H1 (cell line): ENCODE measurements at regions not wholly inside any gene's neighbourhood (a gene's known extent, or its start where the extent isn't known, plus 50 kb on each side); places are given as distances from the start of the nearest gene placed in this dataset.

Source experiments
- CTCF ChIA-PET: fragments of 300-600 bp; sonication (Branson Sonifier 250); formaldehyde crosslinking; loops from one replicate; lab custom pipeline; 2021; ENCODE audit not compliant: partially characterized antibody; lab: Charles Lee
- POLR2A ChIA-PET: fragments of 300-600 bp; sonication (Branson Sonifier 250); formaldehyde crosslinking; loops from one replicate; lab custom pipeline; 2021; ENCODE audit warnings: inconsistent platforms; ENCODE audit not compliant: partially characterized antibody; lab: Charles Lee
- DNase-seq, 2 experiments: peaks; one replicate each; pipeline versions ENCODE4 v3.0.0 to v3.0.0-alpha.2; 2010 to 2022; ENCODE audit warnings: low spot score in 2 of 2, low read depth in 1 of 2, mixed read lengths in 1 of 2
- FAIRE-seq: peaks from 2 replicates; lab custom pipeline; 2011; peaks lifted over from hg19 to GRCh38; lab: Jason Lieb, UNC
- H2AFZ ChIP-seq: 2 replicates; pipeline ENCODE4 v1.8.1; 2012; ENCODE audit warnings: low read length, inconsistent platforms
- H2AK5ac ChIP-seq: 2 replicates; pipeline ENCODE4 v1.6.1; 2013; ENCODE audit warnings: low read depth, low read length
- H2BK120ac ChIP-seq: replicated peaks from 2 replicates; pipeline ENCODE3; 2013; ENCODE audit warnings: low read depth, low read length, inconsistent platforms
- H2BK12ac ChIP-seq: 2 replicates; pipeline ENCODE4 v1.6.1; 2013; ENCODE audit warnings: low read depth, low read length
- H2BK15ac ChIP-seq: 2 replicates; pipeline ENCODE4 v1.6.1; 2013; ENCODE audit warnings: low read length
- H2BK20ac ChIP-seq: 2 replicates; pipeline ENCODE4 v1.6.1; 2013; ENCODE audit warnings: low read length
- H2BK5ac ChIP-seq: 2 replicates; pipeline ENCODE4 v1.6.1; 2013; ENCODE audit warnings: low read depth, low read length
- H3K14ac ChIP-seq: 2 replicates; pipeline ENCODE4 v1.6.1; 2013; ENCODE audit warnings: inconsistent platforms; ENCODE audit not compliant: insufficient read length
- H3K18ac ChIP-seq: 2 replicates; pipeline ENCODE4 v1.6.1; 2013; ENCODE audit warnings: low read length; ENCODE audit errors: extremely low read depth
- H3K23ac ChIP-seq: 2 replicates; pipeline ENCODE4 v1.6.1; 2013; ENCODE audit warnings: inconsistent platforms; ENCODE audit not compliant: insufficient read length
- H3K23me2 ChIP-seq: 2 replicates; pipeline ENCODE4 v1.6.1; 2013; ENCODE audit warnings: low read depth, low read length
- H3K27ac ChIP-seq: 2 replicates; pipeline ENCODE4 v1.6.1; 2011; ENCODE audit warnings: low read depth, low read length, inconsistent platforms
- H3K27me3 ChIP-seq, 4 experiments: replicated peaks in 1 of 4; 1 replicate in 1 of 4; 2 replicates in 3 of 4; pipeline versions ENCODE4 v1.6.1 to v1.8.1; 2011 to 2013; ENCODE audit warnings: low read length in 3 of 4, mild to moderate bottlenecking in 3 of 4, inconsistent platforms in 2 of 4, mixed read lengths in 2 of 4, moderate library complexity in 1 of 4; ENCODE audit not compliant: control insufficient read depth in 3 of 4, insufficient read depth in 3 of 4; ENCODE audit errors: extremely low read depth in 1 of 4
- H3K36me3 ChIP-seq, 4 experiments: 2 replicates each; pipeline versions ENCODE4 v1.6.1 to v1.8.1; 2011 to 2013; ENCODE audit warnings: mild to moderate bottlenecking in 4 of 4, low read length in 3 of 4, moderate library complexity in 2 of 4, control low read depth in 1 of 4, inconsistent platforms in 1 of 4; ENCODE audit not compliant: insufficient read depth in 4 of 4, control insufficient read depth in 2 of 4
- H3K4ac ChIP-seq: replicated peaks from 2 replicates; pipeline ENCODE3; 2013; ENCODE audit warnings: low read length, low read depth, mixed read lengths, inconsistent platforms; ENCODE audit not compliant: insufficient read length
- H3K4me1 ChIP-seq, 4 experiments: replicated peaks in 1 of 4; 1 replicate in 1 of 4; 2 replicates in 3 of 4; pipeline versions ENCODE4 v1.6.1 to v1.8.1; 2011 to 2013; ENCODE audit warnings: low read length in 3 of 4, inconsistent platforms in 2 of 4, mixed read lengths in 1 of 4; ENCODE audit not compliant: insufficient read depth in 4 of 4, control insufficient read depth in 3 of 4
- H3K4me2 ChIP-seq, 2 experiments: 2 replicates each; pipeline versions ENCODE4 v1.6.1 to v1.8.1; 2011 to 2013; ENCODE audit warnings: low read depth in 2 of 2, low read length in 2 of 2, control low read depth in 1 of 2, inconsistent platforms in 1 of 2, mild to moderate bottlenecking in 1 of 2; ENCODE audit not compliant: insufficient read depth in 1 of 2
- H3K4me3 ChIP-seq, 4 experiments: fragments of 200-600, 300-600 bp in 1 of 4; sonication (generic), shearing (Covaris generic), sonication (Bioruptor Twin) in 1 of 4; 2 replicates each; pipeline versions ENCODE4 v1.5.1 to v1.8.1; 2011 to 2016; ENCODE audit warnings: low read length in 4 of 4, low read depth in 3 of 4, control low read depth in 2 of 4, inconsistent platforms in 2 of 4, mild to moderate bottlenecking in 2 of 4, mixed read lengths in 1 of 4, moderate library complexity in 1 of 4; ENCODE audit not compliant: insufficient read depth in 2 of 4; ENCODE audit errors: extremely low read depth in 1 of 4
- H3K56ac ChIP-seq: replicated peaks from 2 replicates; pipeline ENCODE3; 2013; ENCODE audit warnings: low read depth, mild to moderate bottlenecking, mixed read lengths, low read length, inconsistent platforms; ENCODE audit not compliant: insufficient read length
- H3K79me1 ChIP-seq: 2 replicates; pipeline ENCODE4 v1.6.1; 2013; ENCODE audit warnings: low read depth, low read length, control low read depth
- H3K79me2 ChIP-seq, 2 experiments: 2 replicates each; pipeline versions ENCODE4 v1.6.1 to v1.8.1; 2012 to 2013; ENCODE audit warnings: low read length in 2 of 2, mild to moderate bottlenecking in 2 of 2, inconsistent platforms in 1 of 2; ENCODE audit not compliant: insufficient read depth in 2 of 2, control insufficient read depth in 1 of 2
- H3K9ac ChIP-seq, 4 experiments: replicated peaks in 1 of 4; 1 replicate in 1 of 4; 2 replicates in 3 of 4; pipeline versions ENCODE4 v1.6.1 to v1.8.1; 2011 to 2013; ENCODE audit warnings: low read depth in 3 of 4, low read length in 3 of 4, control low read depth in 2 of 4, mild to moderate bottlenecking in 2 of 4, moderate library complexity in 2 of 4, inconsistent platforms in 1 of 4; ENCODE audit errors: extremely low read depth in 1 of 4
- H3K9me3 ChIP-seq, 2 experiments: 2 replicates each; pipeline versions ENCODE4 v1.6.1 to v1.8.1; 2012 to 2013; ENCODE audit warnings: mild to moderate bottlenecking in 2 of 2, moderate library complexity in 2 of 2, control low read depth in 1 of 2, inconsistent platforms in 1 of 2, low read depth in 1 of 2, low read length in 1 of 2, mixed read lengths in 1 of 2; ENCODE audit not compliant: insufficient read depth in 2 of 2
- H4K20me1 ChIP-seq, 2 experiments: replicated peaks in 1 of 2; 2 replicates each; pipeline versions ENCODE3 to v1.8.1; 2011 to 2013; ENCODE audit warnings: inconsistent platforms in 2 of 2, low read length in 2 of 2, mild to moderate bottlenecking in 1 of 2; ENCODE audit not compliant: insufficient read depth in 2 of 2, control insufficient read depth in 1 of 2
- H4K5ac ChIP-seq: 2 replicates; pipeline ENCODE4 v1.6.1; 2013; ENCODE audit warnings: low read length, low read depth, mixed read lengths, inconsistent platforms; ENCODE audit not compliant: insufficient read length
- H4K8ac ChIP-seq: 2 replicates; pipeline ENCODE4 v1.8.0; 2013; ENCODE audit warnings: mild to moderate bottlenecking, moderate library complexity, low read length, inconsistent platforms; ENCODE audit not compliant: insufficient read depth; ENCODE audit errors: extremely low read depth
- H4K91ac ChIP-seq: replicated peaks from 2 replicates; pipeline ENCODE3; 2013; ENCODE audit warnings: low read length, mixed read lengths, inconsistent platforms; ENCODE audit not compliant: insufficient read length
- ATF2 ChIP-seq: IDR thresholded peaks from 2 replicates; pipeline ENCODE4 v1.6.1; 2012; ENCODE audit warnings: low read length, inconsistent platforms
- BCL11A ChIP-seq, 2 experiments: IDR thresholded peaks; one replicate each; pipeline ENCODE4 v1.6.1; 2011; ENCODE audit warnings: low read depth in 2 of 2, low read length in 2 of 2, mild to moderate bottlenecking in 2 of 2
- CHD2 ChIP-seq: IDR thresholded peaks from 2 replicates; pipeline ENCODE4 v1.6.1; 2012; ENCODE audit warnings: low read length, improper control_type of control experiment
- HDAC6 ChIP-seq: IDR thresholded peaks from one replicate; pipeline ENCODE4 v1.7.1; 2012; ENCODE audit warnings: low read depth, mild to moderate bottlenecking, inconsistent platforms, low read length, moderate library complexity
- PHF8 ChIP-seq: fragments of 200-600 bp; sonication (generic); conservative IDR thresholded peaks from 2 replicates; pipeline ENCODE4 v1.7.1; 2012; ENCODE audit warnings: low read depth, mild to moderate bottlenecking, inconsistent platforms, low read length, moderate library complexity
- RAD21 ChIP-seq, 2 experiments: IDR thresholded peaks in 1 of 2; conservative IDR thresholded peaks in 1 of 2; 2 replicates each; pipeline ENCODE4 v1.6.1; 2011; ENCODE audit warnings: low read depth in 2 of 2, low read length in 2 of 2, improper control_type of control experiment in 1 of 2, inconsistent platforms in 1 of 2, mild to moderate bottlenecking in 1 of 2, moderate library complexity in 1 of 2
- TBP ChIP-seq: IDR thresholded peaks from 2 replicates; pipeline ENCODE4 v1.6.1; 2011; ENCODE audit warnings: low read depth, low read length, improper control_type of control experiment
- USF2 ChIP-seq: IDR thresholded peaks from 2 replicates; pipeline ENCODE4 v1.6.1; 2011; ENCODE audit warnings: low read length, improper control_type of control experiment
- WGBS, 2 experiments: shearing (Covaris generic) in 1 of 2; methylation state at CpG; one replicate each; pipeline versions ENCODE4 v1.1.6 to v1.1.7; 2013 to 2015; ENCODE audit warnings: low lambda C conversion rate in 2 of 2, mixed read lengths in 2 of 2, inconsistent platforms in 1 of 2, low coverage in 1 of 2, missing lambda C conversion rate in 1 of 2; ENCODE audit not compliant: insufficient replicate concordance in 2 of 2, insufficient coverage in 1 of 2, insufficient read length in 1 of 2; ENCODE audit errors: extremely low coverage in 1 of 2, missing lambda C conversion rate in 1 of 2; 5-methylcytosine and 5-hydroxymethylcytosine counted together

- Histone ChIP-seq H3K4me1 (peaks cover 0 to 3% (median 0%) of the 10 kb centered on the region in 4 experiments; a peak in 1 of 7 replicates), H4K5ac (no peak overlapping the region), H3K14ac (no peak overlapping the region), H4K20me1 (no peaks in the 10 kb centered on the region), H4K8ac (no peak overlapping the region), H2BK120ac (no peak overlapping the region), H2AFZ (no peak overlapping the region), H2BK15ac (no peak overlapping the region), H3K4me2 (no peak overlapping the region), H3K36me3 (no peaks in the 10 kb centered on the region), H2BK5ac (no peak overlapping the region), H4K91ac (no peak overlapping the region), H3K56ac (no peak overlapping the region), H3K4ac (no peak overlapping the region), H3K4me3 (no peak overlapping the region), H2BK12ac (no peak overlapping the region), H3K79me1 (no peaks in the 10 kb centered on the region), H2BK20ac (no peak overlapping the region), H3K23me2 (no peaks in the 10 kb centered on the region), H3K18ac (no peak overlapping the region), H2AK5ac (no peak overlapping the region), H3K27ac (no peak overlapping the region), H3K27me3 (no peaks in the 10 kb centered on the region), H3K9ac (no peak overlapping the region), H3K79me2 (no peaks in the 10 kb centered on the region), H3K23ac (no peak overlapping the region), H3K9me3 (no peaks in the 10 kb centered on the region)
- POLR2A ChIA-PET, result no interaction called here
- 91% methylated on average over 3 of the region's 3 CpGs; no CpG with 5 or more reads in 1 of the 2 experiments for WGBS, 2 experiments
- FAIRE-seq (no peak), DNase-seq (no peak)
- no peak for TF ChIP-seq HDAC6
- no peak for TF ChIP-seq TBP
- no peak for TF ChIP-seq USF2
- no peak for TF ChIP-seq BCL11A (IDR thresholded peaks at IDR 0.05; ENCODE audit: low read depth in 2 of 2, low read length in 2 of 2)
- no peak for TF ChIP-seq PHF8
- no peak for TF ChIP-seq RAD21 (IDR thresholded peaks at IDR 0.05 in 1 of 2, conservative IDR thresholded peaks at IDR 0.05 in 1 of 2; ENCODE audit: low read depth in 2 of 2, low read length in 2 of 2)
- TF ChIP-seq ATF2, result no peak
- no peak for TF ChIP-seq CHD2
- CTCF ChIA-PET, result interaction anchor here (1.6 kb wide), 1 partner anchor 28 kb away, joined by 4 read pairs; no protein-coding TSS in a partner anchor
These were observed 188.9 kb downstream of the C1D start for GRCh38 chr2:67873916-67874315.
